ENCODE measurements at regions not wholly inside any gene's neighbourhood (a gene's known extent, or its start where the extent isn't known, plus 50 kb on each side); places are given as distances from the start of the nearest gene placed in this dataset.
"Not testable (repeated sequence)": the region's sequence is repeated elsewhere in the genome, so short reads cannot be mapped to it uniquely, and the experiment has no call there.

DNA sequence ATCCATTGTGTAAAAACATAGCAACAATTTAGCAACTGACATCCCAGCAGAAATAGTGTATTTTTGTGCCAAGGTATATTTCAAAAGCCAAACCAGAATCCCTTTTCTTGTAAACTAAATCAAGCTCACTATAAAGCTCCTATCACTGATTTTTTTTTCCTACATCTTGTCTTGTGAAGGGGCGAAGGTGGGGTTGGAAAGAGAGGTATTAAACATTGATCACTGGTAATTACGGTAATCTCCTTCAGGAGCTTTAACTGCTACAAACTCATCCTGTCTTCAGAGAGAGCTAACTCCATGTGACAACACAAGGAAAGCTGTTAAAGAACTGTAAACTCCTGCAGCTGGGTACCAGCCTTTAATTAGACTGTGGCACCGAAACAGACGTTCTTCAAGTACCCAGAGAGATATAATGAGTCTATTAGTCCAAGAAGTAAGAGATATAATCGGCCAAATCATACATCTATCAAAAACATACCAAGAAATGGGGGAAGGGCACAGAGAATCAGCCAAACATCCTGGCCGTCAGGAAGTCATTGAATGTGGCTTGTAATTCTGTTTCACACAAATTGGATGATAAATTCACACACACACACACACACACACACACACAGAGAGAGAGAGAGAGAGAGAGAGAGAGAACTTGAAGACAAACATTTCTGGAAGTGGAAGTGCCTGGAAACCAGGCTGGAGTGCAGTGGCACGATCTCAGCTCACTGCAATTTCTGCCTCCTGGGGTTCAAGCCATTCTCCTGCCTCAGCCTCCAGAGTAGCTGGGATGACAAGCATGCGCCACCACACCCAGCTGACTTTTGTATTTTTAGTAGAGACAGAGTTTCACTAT lies 111.9 kb upstream of the PPARGC1A start:
- no peak for DNase-seq (ENCODE audit: low spot score)

DNA sequence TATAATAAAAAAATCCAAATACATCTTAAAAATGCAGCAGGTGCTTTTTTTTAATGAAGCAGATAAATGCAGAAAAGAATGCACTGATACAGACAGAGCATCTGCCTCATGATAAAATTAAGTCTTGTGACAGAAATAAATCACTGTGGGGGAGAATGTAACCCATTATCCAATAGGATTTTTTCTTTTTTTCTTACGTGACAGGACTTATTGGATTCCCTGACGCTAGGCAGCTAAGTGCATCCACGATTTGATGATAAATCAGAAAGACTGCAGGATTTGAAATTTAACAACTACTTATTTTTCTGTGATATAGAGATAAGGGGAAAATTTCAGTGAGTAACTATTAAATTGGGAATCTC lies 110.6 kb upstream of the PPARGC1A start:
- DNase-seq (ENCODE audit: low spot score) = no peak

DNA sequence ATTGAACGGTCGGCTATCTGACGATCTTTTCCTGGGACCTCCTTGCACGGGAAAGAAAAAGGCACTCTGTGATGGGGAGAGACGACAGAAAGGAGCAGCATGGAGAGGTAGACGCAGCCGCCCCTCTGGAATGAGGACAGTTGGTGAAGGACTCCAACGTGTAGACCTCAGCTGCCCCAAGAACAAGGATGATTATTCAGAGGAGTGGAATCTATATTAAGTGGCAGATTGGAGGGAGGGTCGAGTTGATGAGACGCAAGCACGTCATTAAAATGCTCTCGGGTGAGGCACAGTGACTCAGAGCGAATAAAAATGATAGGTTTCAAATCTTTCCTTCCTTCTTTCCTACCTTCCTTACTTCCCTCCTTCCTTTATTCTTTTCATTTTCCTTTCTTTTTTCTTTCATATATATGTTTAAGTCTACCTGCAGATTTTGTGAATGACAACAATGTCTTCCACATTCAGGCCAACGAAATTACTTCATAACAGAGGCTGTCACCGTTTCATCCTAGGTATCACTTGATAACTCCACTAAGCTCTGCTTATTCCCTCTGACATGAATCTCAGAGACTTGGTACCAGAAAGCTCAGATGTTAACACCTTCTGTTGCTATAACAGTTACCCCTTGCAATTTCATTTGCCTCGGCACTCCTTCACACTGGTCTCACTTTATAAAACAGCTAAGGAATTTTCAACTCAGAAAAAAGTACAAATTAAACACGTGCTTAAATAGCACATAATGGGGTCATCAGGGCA lies 110.0 kb upstream of the PPARGC1A start:
- DNase-seq (ENCODE audit: low spot score) = no peak

- DNase-seq (ENCODE audit: low spot score) = no peak
Measured at GRCh38 chr4:23993373-23993772, 103.5 kb upstream of the PPARGC1A start.

GRCh38 chr4:23991444-23991843 lies 101.6 kb upstream of the PPARGC1A start:
- DNase-seq (ENCODE audit: low spot score) = no peak

DNA sequence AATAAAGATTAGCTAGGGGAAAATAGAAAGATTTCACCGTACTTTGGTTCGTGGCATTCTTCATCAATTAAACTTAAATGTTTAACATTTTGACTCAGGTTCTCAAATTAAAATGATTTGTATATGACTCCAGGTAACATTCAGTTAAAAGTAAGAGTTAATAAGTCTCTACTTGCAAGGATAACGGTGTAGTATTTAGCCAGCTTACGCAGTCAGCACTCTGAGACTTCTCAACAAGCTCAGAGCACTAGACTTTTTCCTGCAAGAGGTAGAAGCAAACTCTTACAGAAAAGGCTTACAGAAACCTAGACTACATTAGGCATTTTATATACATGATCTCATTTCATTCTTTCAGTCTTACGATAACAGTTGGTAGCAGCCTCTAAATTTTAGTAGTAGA lies 96.4 kb upstream of the PPARGC1A start:
- no peak for DNase-seq (ENCODE audit: low spot score)

- DNase-seq (ENCODE audit: low spot score) = no peak
Measured at GRCh38 chr4:23981328-23981727, 91.5 kb upstream of the PPARGC1A start.

- DNase-seq (ENCODE audit: low spot score) = no peak
Measured at GRCh38 chr4:23979534-23979933, 89.7 kb upstream of the PPARGC1A start.

DNA sequence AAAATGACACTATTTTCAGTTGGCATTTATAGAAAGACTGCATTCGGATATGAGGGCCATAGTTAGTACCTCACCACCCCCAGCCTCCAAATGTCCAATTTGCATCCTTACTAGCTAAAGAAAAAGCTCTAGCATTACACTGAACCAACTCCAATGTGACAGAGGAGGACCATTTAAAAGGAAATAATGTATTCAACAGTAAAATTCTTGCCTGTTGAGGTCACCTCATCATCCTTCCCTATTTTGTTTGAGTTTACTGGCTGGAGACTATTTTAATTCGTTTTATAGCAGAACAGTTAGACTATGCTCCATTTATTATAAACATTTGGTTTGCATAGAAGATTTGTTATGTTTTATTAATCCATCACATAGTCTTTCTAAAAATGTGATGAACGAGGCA lies 88.2 kb upstream of the PPARGC1A start:
- no peak for DNase-seq (ENCODE audit: low spot score)

DNA sequence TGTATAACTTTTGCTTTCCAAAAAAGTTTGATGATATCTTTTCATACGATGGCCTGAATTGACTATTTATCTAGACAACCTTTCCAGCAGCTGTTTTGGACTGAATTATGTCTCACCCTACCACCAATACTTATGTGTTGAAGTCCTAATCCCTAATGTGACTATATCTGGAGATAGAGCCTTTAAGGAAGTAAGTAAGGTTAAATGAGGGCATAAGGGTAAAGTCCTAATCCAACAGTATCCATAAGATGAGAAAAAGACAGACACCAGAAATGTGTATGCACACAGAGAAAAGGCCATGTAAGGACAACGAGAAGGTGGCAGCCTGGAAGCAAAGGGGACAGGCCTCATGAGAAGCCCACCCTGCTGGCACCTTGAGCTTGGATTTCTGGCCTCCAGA lies 86.6 kb upstream of the PPARGC1A start:
- no peak for DNase-seq (ENCODE audit: low spot score)

- DNase-seq (ENCODE audit: low spot score) = no peak
Measured at GRCh38 chr4:23973308-23973855, 83.5 kb upstream of the PPARGC1A start.

DNA sequence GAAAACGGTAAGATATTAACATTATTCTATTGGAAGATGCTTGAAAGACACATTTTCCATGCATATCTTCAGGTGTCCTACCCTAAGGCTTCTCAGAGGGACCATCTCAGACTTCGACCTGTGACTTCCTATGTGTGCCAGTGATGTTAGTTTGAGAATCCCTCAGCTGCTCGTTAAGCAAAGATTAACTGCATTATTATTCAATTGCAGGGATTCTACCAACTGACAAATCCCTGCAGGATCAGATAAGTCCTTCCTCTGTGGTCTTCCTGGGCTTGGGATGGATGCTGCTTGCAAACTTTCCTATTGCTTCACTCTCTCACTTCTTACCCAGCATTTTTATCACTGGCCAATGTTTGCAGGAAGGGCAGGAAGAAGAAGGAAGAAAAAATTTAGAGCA lies 83.0 kb upstream of the PPARGC1A start:
- DNase-seq (ENCODE audit: low spot score) = no peak

- no peak for DNase-seq (ENCODE audit: low spot score)
Measured at GRCh38 chr4:23972187-23972586, 82.3 kb upstream of the PPARGC1A start.

DNA sequence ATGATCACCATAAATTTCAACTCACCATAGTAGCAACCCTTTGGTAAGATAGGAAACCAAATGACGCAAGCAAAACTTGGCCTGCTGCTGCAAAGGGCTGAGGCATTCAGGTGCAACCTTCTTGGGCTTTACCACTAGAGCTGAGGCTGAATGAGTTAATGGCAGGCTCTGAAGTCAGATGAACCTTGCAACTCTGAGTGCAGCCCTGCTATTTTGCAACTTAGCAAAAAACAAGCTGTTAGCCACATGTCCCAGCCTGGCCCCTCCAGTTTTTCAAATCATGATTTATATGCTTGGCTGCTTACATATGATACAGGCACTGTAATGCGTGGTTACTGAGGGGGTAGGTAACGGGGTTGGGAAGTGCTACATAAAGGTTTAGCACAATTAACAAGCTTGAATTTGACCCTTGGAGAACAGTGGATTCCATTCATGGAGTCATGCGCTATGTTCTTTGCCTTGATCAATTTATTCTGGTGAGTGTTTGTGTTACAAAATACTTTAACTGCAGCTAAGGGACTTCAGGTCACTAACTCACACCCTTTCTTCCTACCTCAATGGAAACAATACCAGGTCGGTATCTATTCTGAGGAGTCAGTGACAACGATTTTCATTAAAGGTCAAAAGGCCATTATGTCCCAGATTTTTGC lies 80.5 kb upstream of the PPARGC1A start:
- no peak for DNase-seq (ENCODE audit: low spot score)

DNA sequence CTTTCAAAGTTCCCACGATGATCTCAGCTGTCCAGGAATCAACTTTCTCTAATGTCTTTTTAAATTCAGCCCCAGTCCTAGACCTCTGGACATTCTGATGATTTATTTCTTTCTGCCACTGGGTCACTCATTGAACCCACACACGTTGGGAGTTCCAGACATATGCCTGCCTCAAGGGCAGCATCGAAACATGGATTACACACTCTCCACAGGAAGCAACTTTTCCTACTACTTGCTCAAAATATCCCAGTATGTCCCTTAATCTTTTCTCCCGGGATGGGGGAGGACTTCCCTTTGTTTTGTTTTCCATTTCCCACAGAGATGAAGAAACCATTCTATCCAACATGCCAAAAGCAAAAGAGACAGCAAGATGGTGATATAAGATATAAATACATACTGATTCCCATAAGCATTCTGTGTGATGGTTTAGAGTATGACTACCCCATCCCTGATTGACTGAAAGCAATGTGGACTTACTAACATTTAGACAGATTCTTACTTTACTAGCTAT lies 79.8 kb upstream of the PPARGC1A start:
- no peak for DNase-seq (ENCODE audit: low spot score)

DNA sequence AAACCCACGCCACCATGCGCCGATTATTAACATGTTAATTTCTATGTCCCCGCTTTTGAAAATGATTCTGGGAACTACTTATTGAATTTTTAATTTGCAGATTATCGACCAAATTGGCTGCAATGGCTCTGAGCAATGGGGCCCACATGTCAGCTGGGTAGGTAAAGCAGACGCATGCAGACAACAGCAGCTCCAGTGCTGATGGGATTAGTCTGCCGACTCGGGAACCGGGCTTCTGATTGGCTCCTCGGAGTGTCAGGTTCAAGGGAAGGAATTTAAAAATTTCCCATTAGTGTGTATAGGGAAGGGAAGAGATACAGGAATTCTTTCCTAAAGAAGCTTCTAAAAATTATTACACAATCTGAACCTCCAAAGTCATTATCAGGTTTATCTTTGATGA lies 77.4 kb upstream of the PPARGC1A start:
- DNase-seq (ENCODE audit: low spot score) = no peak

DNA sequence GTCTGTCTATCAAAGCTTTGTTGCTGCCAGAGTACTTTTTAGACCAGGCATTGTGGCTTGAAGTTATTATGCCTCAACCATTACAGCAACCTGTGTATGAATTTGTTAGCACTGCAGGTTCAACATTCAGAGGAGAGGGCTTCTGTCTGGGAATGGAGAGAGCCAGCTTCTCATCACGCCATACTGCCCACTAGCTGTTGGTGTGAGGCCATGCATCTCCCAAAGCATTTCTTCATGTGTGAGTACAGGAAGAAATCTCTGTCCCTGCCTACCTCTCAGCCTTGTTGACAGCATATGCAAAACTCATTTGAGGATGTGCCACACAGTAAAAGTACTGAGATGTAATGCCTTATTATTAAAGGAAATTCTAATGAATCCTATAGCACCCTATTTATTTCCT lies 76.9 kb upstream of the PPARGC1A start:
- DNase-seq (ENCODE audit: low spot score) = no peak

DNA sequence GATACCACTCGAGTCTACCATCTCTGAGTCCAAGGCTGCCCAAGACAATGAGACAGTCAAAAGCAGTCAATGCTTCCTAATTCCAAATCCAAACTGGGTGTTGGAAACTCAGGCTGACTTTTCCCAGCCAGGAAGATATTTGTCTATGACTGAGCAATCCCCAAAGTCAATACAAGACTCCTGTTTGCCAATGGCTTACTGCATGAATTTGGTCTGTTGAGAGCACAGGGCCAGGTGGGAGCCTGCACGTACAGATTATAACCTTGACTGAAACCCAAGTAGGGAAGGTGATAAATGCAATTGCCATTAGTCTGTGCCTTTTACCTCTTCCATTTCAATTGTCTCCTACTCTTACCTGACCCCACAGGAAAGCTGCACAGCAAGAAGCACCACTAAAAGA lies 72.6 kb upstream of the PPARGC1A start:
- DNase-seq (ENCODE audit: low spot score) = no peak

DNA sequence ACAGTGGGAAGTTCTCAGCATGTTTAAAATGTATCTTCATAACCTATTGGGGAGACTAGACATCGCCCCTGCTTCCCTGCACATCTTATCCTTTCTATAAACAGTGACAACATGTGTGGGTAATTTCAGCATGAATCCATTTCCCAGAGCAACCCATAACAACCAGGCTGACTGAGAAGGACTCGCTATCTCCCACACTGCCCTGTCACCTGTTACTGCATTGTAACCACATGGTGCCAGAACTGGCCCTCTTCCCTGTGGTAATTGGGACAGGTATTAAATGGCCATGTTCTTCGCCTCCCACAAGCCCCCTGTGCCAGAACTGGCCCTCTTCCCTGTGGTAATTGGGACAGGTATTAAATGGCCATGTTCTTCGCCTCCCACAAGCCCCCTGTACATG lies 71.5 kb upstream of the PPARGC1A start:
- not testable (repeated sequence) for DNase-seq (ENCODE audit: low spot score)

GRCh38 chr4:23959396-23960148 lies 69.7 kb upstream of the PPARGC1A start:
- DNase-seq (ENCODE audit: low spot score) = no peak

DNA sequence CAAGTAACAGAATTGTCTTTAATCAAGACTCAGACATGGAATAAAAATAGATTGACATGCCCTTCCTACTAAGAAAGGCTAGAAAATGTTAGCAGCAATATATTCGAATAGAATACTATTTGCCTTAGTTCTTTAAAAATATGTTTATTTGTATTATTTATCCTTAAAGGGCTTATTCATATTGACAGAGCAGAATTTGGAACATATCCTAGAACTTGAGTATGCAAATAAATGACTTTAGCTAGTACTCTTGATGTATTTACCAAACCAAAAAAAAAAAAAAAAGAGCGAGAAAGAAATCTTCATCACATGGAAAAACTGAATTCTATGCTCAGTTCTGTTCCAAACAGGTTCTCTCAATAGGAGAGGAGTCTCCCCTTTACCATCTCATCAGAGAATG lies 68.9 kb upstream of the PPARGC1A start:
- no peak for DNase-seq (ENCODE audit: low spot score)

DNA sequence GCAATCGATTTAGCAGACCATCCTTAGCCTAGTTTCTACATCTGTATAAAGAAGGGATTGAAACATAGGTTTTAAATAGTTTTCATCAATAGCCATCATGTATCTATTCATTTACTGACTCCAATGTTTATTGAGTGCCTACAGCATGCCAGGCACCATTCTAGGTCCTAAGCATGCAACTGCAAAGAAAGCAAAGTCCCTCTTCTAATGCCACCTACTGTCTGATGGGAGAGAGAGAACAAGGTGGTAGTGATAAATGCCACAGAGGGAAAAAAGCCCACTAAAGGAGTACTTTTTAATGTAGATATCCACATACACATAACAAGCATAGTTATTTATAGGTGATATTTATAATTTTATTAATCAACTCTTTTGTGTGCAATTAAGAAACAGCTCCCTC lies 67.6 kb upstream of the PPARGC1A start:
- no peak for DNase-seq (ENCODE audit: low spot score)

Measured in CD4-positive, alpha-beta T cell treated with Interleukin-6 at 100 ng/mL for 8 hours (primary cell).